OCI-LY1 (cell line): ENCODE measurements at regions not wholly inside any gene's neighbourhood (a gene's known extent, or its start where the extent isn't known, plus 50 kb on each side); places are given as distances from the start of the nearest gene placed in this dataset.

Experiments used
- EZH2 ChIP-seq: fragments of 200-600 bp; sonication (generic), shearing (Covaris generic); IDR thresholded peaks from 2 replicates; pipeline ENCODE4 v1.8.0; 2017; ENCODE audit warnings: borderline replicate concordance, mixed run types, mild to moderate bottlenecking, antibody characterized with exemption, low read length, moderate library complexity, mixed read lengths
- TF ChIP-seq, protein P1 (sequence below): fragments of 200-600 bp; sonication (generic), shearing (Covaris generic); IDR thresholded peaks from 2 replicates; pipeline ENCODE4 v1.5.1; 2017; ENCODE audit warnings: mild to moderate bottlenecking, antibody characterized with exemption, low read length, moderate library complexity, mixed read lengths

DNA sequence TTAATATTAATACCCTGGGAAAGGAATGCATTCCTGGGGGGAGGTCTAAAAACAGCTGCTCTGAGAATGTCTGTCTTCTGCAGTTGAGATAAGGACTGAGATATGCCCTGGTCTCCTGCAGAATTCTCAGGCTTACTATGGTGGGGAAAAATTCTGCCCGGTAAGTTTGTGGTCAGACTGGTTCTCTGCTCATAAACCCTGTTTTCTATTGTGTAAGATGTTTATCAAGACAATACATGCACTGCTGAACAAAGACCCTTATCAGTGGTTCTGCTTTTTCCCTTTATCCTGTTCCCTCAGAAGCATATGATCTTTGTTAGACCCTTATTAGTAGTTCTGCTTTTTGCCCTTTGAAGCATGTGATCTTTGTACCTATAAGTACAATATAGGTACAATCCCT lies 494.6 kb downstream of the CNTN6 start:
- TF ChIP-seq, protein P1, sequence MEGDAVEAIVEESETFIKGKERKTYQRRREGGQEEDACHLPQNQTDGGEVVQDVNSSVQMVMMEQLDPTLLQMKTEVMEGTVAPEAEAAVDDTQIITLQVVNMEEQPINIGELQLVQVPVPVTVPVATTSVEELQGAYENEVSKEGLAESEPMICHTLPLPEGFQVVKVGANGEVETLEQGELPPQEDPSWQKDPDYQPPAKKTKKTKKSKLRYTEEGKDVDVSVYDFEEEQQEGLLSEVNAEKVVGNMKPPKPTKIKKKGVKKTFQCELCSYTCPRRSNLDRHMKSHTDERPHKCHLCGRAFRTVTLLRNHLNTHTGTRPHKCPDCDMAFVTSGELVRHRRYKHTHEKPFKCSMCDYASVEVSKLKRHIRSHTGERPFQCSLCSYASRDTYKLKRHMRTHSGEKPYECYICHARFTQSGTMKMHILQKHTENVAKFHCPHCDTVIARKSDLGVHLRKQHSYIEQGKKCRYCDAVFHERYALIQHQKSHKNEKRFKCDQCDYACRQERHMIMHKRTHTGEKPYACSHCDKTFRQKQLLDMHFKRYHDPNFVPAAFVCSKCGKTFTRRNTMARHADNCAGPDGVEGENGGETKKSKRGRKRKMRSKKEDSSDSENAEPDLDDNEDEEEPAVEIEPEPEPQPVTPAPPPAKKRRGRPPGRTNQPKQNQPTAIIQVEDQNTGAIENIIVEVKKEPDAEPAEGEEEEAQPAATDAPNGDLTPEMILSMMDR: no peak
- TF ChIP-seq EZH2: no peak
